SK-N-SH (cell line): ENCODE measurements at regions not wholly inside any gene's neighbourhood (a gene's known extent, or its start where the extent isn't known, plus 50 kb on each side); places are given as distances from the start of the nearest gene placed in this dataset.
A peak's percentile ranks its signal among the peaks of the same experiment; 100 is the strongest.

ENCODE experiments used
- CTCF ChIA-PET: fragments of 300-600, 350-600 bp; formaldehyde crosslinking; extraction: SDS; loops from one replicate; lab custom pipeline; 2021; lab: Yijun Ruan, JAX
- POLR2A ChIA-PET: fragments of 350-600 bp; sonication (Branson Sonifier 250); formaldehyde crosslinking; extraction: SDS; loops from one replicate; lab custom pipeline; 2020; ENCODE audit warnings: antibody characterized with exemption, inconsistent platforms; lab: Yijun Ruan, JAX
- DNase-seq: peaks from one replicate; pipeline ENCODE4 v3.0.0; 2012
- H2AFZ ChIP-seq: fragments of 200-600 bp; sonication (generic); 2 replicates; pipeline ENCODE4 v1.8.1; 2016; ENCODE audit warnings: antibody characterized with exemption, mild to moderate bottlenecking, low read depth
- H3F3A ChIP-seq: fragments of 200-600 bp; sonication (generic); replicated peaks from 2 replicates; pipeline ENCODE3; 2016; ENCODE audit warnings: antibody characterized with exemption, mild to moderate bottlenecking; ENCODE audit not compliant: insufficient read depth
- H3K27ac ChIP-seq, 2 experiments: fragments of 200-500 bp in 1 of 2; fragments of 200-600 bp in 1 of 2; sonication (Bioruptor generic) in 1 of 2; sonication (generic), shearing (Covaris generic) in 1 of 2; 2 replicates each; pipeline versions ENCODE4 v1.5.1 to v1.6.1; 2014 to 2016; ENCODE audit warnings: low read depth in 2 of 2, inconsistent platforms in 1 of 2, low read length in 1 of 2, mild to moderate bottlenecking in 1 of 2, mixed read lengths in 1 of 2
- H3K27me3 ChIP-seq: fragments of 200-600 bp; sonication (generic), shearing (Covaris generic); 2 replicates; pipeline ENCODE4 v1.6.1; 2016; ENCODE audit warnings: mixed run types; ENCODE audit not compliant: insufficient read depth
- H3K36me3 ChIP-seq, 2 experiments: fragments of 200-500 bp in 1 of 2; fragments of 200-600 bp in 1 of 2; sonication (Bioruptor generic) in 1 of 2; sonication (generic) in 1 of 2; replicated peaks in 1 of 2; 2 replicates each; pipeline versions ENCODE3 to v1.5.1; 2014 to 2016; ENCODE audit warnings: low read length in 1 of 2, mild to moderate bottlenecking in 1 of 2; ENCODE audit not compliant: insufficient read depth in 2 of 2, control insufficient read depth in 1 of 2
- H3K4me1 ChIP-seq, 2 experiments: fragments of 200-500 bp in 1 of 2; fragments of 200-600 bp in 1 of 2; sonication (Bioruptor generic) in 1 of 2; sonication (generic), shearing (Covaris generic) in 1 of 2; 2 replicates each; pipeline versions ENCODE4 v1.5.1 to v1.6.1; 2014 to 2016; ENCODE audit warnings: low read depth in 1 of 2, low read length in 1 of 2, mixed run types in 1 of 2; ENCODE audit not compliant: insufficient read depth in 2 of 2, control insufficient read depth in 1 of 2
- H3K4me2 ChIP-seq: fragments of 200-600 bp; sonication (generic), shearing (Covaris generic); 2 replicates; pipeline ENCODE4 v1.6.1; 2017; ENCODE audit warnings: mixed run types
- H3K4me3 ChIP-seq, 2 experiments: fragments of 200-500 bp in 1 of 2; fragments of 200-600 bp in 1 of 2; sonication (Bioruptor generic) in 1 of 2; sonication (generic), shearing (Covaris generic) in 1 of 2; 2 replicates each; pipeline versions ENCODE4 v1.5.1 to v1.8.1; 2014 to 2016; ENCODE audit warnings: low read depth in 2 of 2, inconsistent platforms in 1 of 2, low read length in 1 of 2, mild to moderate bottlenecking in 1 of 2, mixed read lengths in 1 of 2, moderate library complexity in 1 of 2
- H3K79me2 ChIP-seq: fragments of 200-600 bp; sonication (generic); 2 replicates; pipeline ENCODE4 v1.8.1; 2017; ENCODE audit warnings: mild to moderate bottlenecking; ENCODE audit not compliant: insufficient read depth
- H3K9ac ChIP-seq: fragments of 200-600 bp; sonication (generic); 2 replicates; pipeline ENCODE4 v1.6.1; 2017; ENCODE audit warnings: mixed run types
- H3K9me2 ChIP-seq: fragments of 200-600 bp; sonication (generic); 2 replicates; pipeline ENCODE4 v1.6.1; 2017; ENCODE audit warnings: mixed run types
- H3K9me3 ChIP-seq: fragments of 200-600 bp; sonication (generic); 2 replicates; pipeline ENCODE4 v1.6.1; 2017; ENCODE audit warnings: mixed run types, mild to moderate bottlenecking, moderate library complexity
- H4K20me1 ChIP-seq: fragments of 200-600 bp; sonication (generic); 2 replicates; pipeline ENCODE4 v1.6.1; 2017; ENCODE audit warnings: mild to moderate bottlenecking, mixed run types; ENCODE audit not compliant: insufficient read depth
- CHD2 ChIP-seq: fragments of 150-350 bp; IDR thresholded peaks from 2 replicates; pipeline ENCODE4 v1.6.1; 2018; ENCODE audit warnings: low read length; ENCODE audit not compliant: partially characterized antibody
- ELF1 ChIP-seq: IDR thresholded peaks from 2 replicates; pipeline ENCODE4 v1.4.0; 2012
- EP300 ChIP-seq, 2 experiments: IDR thresholded peaks; 2 replicates each; pipeline versions ENCODE4 v1.4.0 to v1.6.1; 2012; ENCODE audit warnings: borderline replicate concordance in 1 of 2, low read depth in 1 of 2, low read length in 1 of 2
- FOSL2 ChIP-seq: IDR thresholded peaks from 2 replicates; pipeline ENCODE4 v1.4.0; 2012; ENCODE audit warnings: low read depth, mild to moderate bottlenecking, moderate library complexity, borderline replicate concordance
- FOXJ3 ChIP-seq: sonication (generic); formaldehyde crosslinking; IDR thresholded peaks from 2 replicates; pipeline ENCODE4 v1.5.1; 2020; ENCODE audit warnings: mild to moderate bottlenecking, missing genetic modification reagents
- JUND ChIP-seq: IDR thresholded peaks from 2 replicates; pipeline ENCODE4 v1.4.0; 2012
- MEF2A ChIP-seq: IDR thresholded peaks from 2 replicates; pipeline ENCODE4 v1.4.0; 2012; ENCODE audit warnings: low read depth, borderline replicate concordance
- MXI1 ChIP-seq: IDR thresholded peaks from 2 replicates; pipeline ENCODE4 v1.6.1; 2012; ENCODE audit warnings: mild to moderate bottlenecking, low read depth, low read length, improper control_type of control experiment
- NFIC ChIP-seq: IDR thresholded peaks from 2 replicates; pipeline ENCODE4 v1.4.0; 2012; ENCODE audit warnings: borderline replicate concordance
- RCOR1 ChIP-seq: fragments of 150-350 bp; IDR thresholded peaks from 2 replicates; pipeline ENCODE4 v1.6.1; 2017; ENCODE audit warnings: antibody characterized with exemption, low read length
- RXRA ChIP-seq: IDR thresholded peaks from 2 replicates; pipeline ENCODE4 v1.4.0; 2012; ENCODE audit warnings: low read depth, mild to moderate bottlenecking, borderline replicate concordance
- SMC3 ChIP-seq: IDR thresholded peaks from 2 replicates; pipeline ENCODE4 v1.6.1; 2012; ENCODE audit warnings: low read depth, low read length, improper control_type of control experiment
- TCF12 ChIP-seq: IDR thresholded peaks from 2 replicates; pipeline ENCODE4 v1.4.0; 2012
- TEAD4 ChIP-seq: IDR thresholded peaks from 2 replicates; pipeline ENCODE4 v1.4.0; 2012; ENCODE audit warnings: mild to moderate bottlenecking, borderline replicate concordance; ENCODE audit not compliant: insufficient read depth
- WGBS: methylation state at CpG from one replicate; pipeline ENCODE4 v1.1.6; 2017; ENCODE audit warnings: low lambda C conversion rate; 5-methylcytosine and 5-hydroxymethylcytosine counted together
- TF ChIP-seq, protein P1 (sequence below): IDR thresholded peaks from 2 replicates; pipeline ENCODE4 v1.4.0; 2012; ENCODE audit warnings: low read depth, borderline replicate concordance
- TF ChIP-seq, protein P2 (sequence below): IDR thresholded peaks from 2 replicates; pipeline ENCODE4; 2012

GRCh38 chr21:27571706-27572105 is 604.8 kb upstream of the ADAMTS5 start:
- no peaks in the 10 kb centered on the region for H3K9me2 ChIP-seq
- H3K36me3 ChIP-seq = no peaks in the 10 kb centered on the region
- peak overlapping the region in 1 of 2 experiments; percentile 87; a peak in 2 of 4 replicates for H3K27ac ChIP-seq
- TF ChIP-seq, protein P1, sequence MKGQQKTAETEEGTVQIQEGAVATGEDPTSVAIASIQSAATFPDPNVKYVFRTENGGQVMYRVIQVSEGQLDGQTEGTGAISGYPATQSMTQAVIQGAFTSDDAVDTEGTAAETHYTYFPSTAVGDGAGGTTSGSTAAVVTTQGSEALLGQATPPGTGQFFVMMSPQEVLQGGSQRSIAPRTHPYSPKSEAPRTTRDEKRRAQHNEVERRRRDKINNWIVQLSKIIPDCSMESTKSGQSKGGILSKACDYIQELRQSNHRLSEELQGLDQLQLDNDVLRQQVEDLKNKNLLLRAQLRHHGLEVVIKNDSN = no peak
- TF ChIP-seq, protein P2, sequence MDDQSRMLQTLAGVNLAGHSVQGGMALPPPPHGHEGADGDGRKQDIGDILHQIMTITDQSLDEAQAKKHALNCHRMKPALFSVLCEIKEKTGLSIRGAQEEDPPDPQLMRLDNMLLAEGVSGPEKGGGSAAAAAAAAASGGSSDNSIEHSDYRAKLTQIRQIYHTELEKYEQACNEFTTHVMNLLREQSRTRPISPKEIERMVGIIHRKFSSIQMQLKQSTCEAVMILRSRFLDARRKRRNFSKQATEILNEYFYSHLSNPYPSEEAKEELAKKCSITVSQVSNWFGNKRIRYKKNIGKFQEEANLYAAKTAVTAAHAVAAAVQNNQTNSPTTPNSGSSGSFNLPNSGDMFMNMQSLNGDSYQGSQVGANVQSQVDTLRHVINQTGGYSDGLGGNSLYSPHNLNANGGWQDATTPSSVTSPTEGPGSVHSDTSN = peak; percentile 43; the same call in 1 of the 2 replicates
- ChIA-PET CTCF (interaction anchor here (1.0 kb wide), 1 partner anchor 723 kb away, joined by 3 read pairs; no protein-coding TSS in a partner anchor), POLR2A (no interaction called here)
- no peaks in the 10 kb centered on the region for H3K9me3 ChIP-seq
- H2AFZ ChIP-seq = no peak overlapping the region; the same call in 1 of the 2 replicates
- H3K4me2 ChIP-seq = 0 out of 2 replicates have a peak overlapping the region, but pooled peaks have one; percentile 69
- H3K27me3 ChIP-seq = no peaks in the 10 kb centered on the region
- no peaks in the 10 kb centered on the region for H4K20me1 ChIP-seq
- no peak for DNase-seq
- no peak overlapping the region for H3K4me3 ChIP-seq
- no peaks in the 10 kb centered on the region for H3K79me2 ChIP-seq
- H3F3A ChIP-seq = peaks cover 35% of the 10 kb centered on the region
- peak overlapping the region; percentile 60; the same call in 1 of the 2 replicates for H3K9ac ChIP-seq
- peaks cover 2 to 32% of the 10 kb centered on the region in 2 experiments; a peak in 2 of 4 replicates for H3K4me1 ChIP-seq

DNA sequence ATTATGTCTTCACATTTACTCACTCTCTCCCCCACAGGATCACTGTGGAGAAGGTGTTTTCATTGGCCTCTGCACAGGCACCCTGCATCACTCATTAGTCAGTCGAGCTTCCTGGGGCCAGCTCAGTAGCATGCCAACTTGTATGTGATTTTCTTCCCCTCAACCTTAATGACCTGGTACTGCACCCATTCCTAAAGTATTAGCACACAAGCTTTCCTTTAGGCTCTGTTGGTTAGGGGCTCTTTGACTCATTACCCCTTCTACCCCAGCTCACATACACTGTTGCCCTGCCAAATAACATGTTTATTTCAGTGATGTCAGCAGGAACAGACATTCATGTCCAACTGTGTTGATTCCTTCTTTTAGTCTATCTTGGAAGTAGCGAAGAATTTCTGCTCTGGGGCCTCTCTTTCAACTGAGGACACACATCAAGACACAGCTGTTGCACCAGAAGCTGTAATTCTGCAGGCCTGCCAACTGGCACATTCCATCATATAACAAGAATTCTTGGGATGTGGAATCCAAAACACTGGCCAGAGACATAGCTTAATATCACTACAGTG is 603.5 kb upstream of the ADAMTS5 start:
- ChIA-PET POLR2A (no interaction called here), CTCF (interaction anchor here (1.0 to 1.3 kb wide), 4 partner anchors 12 to 1175 kb away, joined by 3 to 10 read pairs (median 4); no protein-coding TSS in a partner anchor)
- Histone ChIP-seq H3K79me2 (no peaks in the 10 kb centered on the region), H3K27me3 (no peaks in the 10 kb centered on the region), H3K4me3 (no peak overlapping the region), H3K4me2 (peak overlapping the region; percentile 69), H3K9me3 (no peaks in the 10 kb centered on the region), H3F3A (peaks cover 36% of the 10 kb centered on the region), H3K9me2 (no peaks in the 10 kb centered on the region), H2AFZ (no peak overlapping the region), H3K9ac (peak overlapping the region; percentile 60), H3K4me1 (peaks cover 2 to 33% of the 10 kb centered on the region in 2 experiments; a peak in 2 of 4 replicates), H3K36me3 (no peaks in the 10 kb centered on the region), H4K20me1 (no peaks in the 10 kb centered on the region), H3K27ac (peak overlapping the region; percentile 24 to 87; a peak in 3 of 4 replicates)
- no peak for DNase-seq
- TF ChIP-seq SMC3 (no peak), MEF2A (no peak), RXRA (no peak), TCF12 (peak; percentile 71), CHD2 (no peak), TEAD4 (peak; percentile 59; the same call in 1 of the 2 replicates), JUND (0 out of 2 replicates have a peak, but pooled peaks have one; percentile 25), EP300 (IDR thresholded peaks at IDR 0.05; ENCODE audit: borderline replicate concordance in 1 of 2, low read depth in 1 of 2, low read length in 1 of 2) (peak; percentile 8 to 33; a peak in 1 of 4 replicates), MXI1 (no peak), FOSL2 (peak; percentile 16; the same call in 1 of the 2 replicates), FOXJ3 (CRISPR knock-in tag) (no peak), RCOR1 (no peak), ELF1 (no peak), NFIC (peak; percentile 62)
- TF ChIP-seq, protein P2 = peak; percentile 57
- TF ChIP-seq, all 33 proteins: peak for 7
- 51% methylated on average over 2 of the region's 2 CpGs for WGBS
